ENCODE measurements at regions not wholly inside any gene's neighbourhood (a gene's known extent, or its start where the extent isn't known, plus 50 kb on each side); places are given as distances from the start of the nearest gene placed in this dataset.

- TF ChIP-seq, protein P1, sequence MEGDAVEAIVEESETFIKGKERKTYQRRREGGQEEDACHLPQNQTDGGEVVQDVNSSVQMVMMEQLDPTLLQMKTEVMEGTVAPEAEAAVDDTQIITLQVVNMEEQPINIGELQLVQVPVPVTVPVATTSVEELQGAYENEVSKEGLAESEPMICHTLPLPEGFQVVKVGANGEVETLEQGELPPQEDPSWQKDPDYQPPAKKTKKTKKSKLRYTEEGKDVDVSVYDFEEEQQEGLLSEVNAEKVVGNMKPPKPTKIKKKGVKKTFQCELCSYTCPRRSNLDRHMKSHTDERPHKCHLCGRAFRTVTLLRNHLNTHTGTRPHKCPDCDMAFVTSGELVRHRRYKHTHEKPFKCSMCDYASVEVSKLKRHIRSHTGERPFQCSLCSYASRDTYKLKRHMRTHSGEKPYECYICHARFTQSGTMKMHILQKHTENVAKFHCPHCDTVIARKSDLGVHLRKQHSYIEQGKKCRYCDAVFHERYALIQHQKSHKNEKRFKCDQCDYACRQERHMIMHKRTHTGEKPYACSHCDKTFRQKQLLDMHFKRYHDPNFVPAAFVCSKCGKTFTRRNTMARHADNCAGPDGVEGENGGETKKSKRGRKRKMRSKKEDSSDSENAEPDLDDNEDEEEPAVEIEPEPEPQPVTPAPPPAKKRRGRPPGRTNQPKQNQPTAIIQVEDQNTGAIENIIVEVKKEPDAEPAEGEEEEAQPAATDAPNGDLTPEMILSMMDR (IDR thresholded peaks at IDR 0.05), result no peak
- TF ChIP-seq EP300 (IDR thresholded peaks at IDR 0.05) (no peak), POLR2AphosphoS5 (IDR thresholded peaks at IDR 0.05) (no peak)
These were observed 432.4 kb upstream of the SMC2 start for GRCh38 chr9:103661663-103662062.

All from stomach (tissue), 4 donors.